ENCODE measurements at regions not wholly inside any gene's neighbourhood (a gene's known extent, or its start where the extent isn't known, plus 50 kb on each side); places are given as distances from the start of the nearest gene placed in this dataset.

DNA sequence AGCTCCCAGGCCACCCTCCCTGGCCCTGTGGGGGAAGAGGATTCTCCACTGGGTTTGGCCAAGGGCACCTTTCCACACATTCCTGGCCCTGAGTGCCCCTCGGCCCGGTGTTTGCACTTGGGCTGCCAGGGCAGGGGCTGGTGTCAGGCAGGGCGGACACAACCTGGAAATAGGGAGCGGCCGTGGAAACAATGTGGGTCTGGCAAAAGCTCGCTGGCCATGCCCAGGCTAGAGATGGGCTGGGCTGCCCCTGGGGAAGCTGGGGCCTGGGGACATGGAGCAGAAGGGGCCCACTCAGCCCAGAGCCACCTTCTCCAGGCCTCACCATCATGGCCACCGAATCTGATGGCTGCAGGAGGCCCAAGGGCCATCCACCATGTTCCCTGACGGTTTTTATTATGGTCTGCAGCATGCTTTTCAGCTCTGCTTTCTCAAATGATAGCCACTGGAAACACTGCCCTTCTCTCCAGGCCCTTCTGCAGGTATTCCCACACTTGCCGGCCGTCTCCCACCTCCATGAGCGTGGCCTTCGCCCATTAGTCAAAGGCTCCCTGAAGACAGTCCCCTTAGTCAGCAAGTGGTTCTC is 275.1 kb downstream of the CYP26B1 start:
- Histone ChIP-seq H3K9ac (no peak overlapping the region), H2AFZ (ENCODE audit: low read depth) (no peak overlapping the region), H3K4me3 (IDR thresholded peaks at IDR 0.05; ENCODE audit: insufficient read depth, low read depth, low read length) (no peak overlapping the region), H3K36me3 (ENCODE audit: insufficient read depth) (no peaks in the 10 kb centered on the region), H3K27me3 (ENCODE audit: insufficient read depth, low read depth) (no peaks in the 10 kb centered on the region), H3K27ac (no peak overlapping the region), H3K4me1 (ENCODE audit: low read depth, poor library complexity, severe bottlenecking) (no peaks in the 10 kb centered on the region), H4K20me1 (ENCODE audit: insufficient read depth) (no peaks in the 10 kb centered on the region), H3K4me2 (no peak overlapping the region), H3K79me2 (ENCODE audit: insufficient read depth, low read depth) (no peaks in the 10 kb centered on the region)
- TF ChIP-seq, protein P1, sequence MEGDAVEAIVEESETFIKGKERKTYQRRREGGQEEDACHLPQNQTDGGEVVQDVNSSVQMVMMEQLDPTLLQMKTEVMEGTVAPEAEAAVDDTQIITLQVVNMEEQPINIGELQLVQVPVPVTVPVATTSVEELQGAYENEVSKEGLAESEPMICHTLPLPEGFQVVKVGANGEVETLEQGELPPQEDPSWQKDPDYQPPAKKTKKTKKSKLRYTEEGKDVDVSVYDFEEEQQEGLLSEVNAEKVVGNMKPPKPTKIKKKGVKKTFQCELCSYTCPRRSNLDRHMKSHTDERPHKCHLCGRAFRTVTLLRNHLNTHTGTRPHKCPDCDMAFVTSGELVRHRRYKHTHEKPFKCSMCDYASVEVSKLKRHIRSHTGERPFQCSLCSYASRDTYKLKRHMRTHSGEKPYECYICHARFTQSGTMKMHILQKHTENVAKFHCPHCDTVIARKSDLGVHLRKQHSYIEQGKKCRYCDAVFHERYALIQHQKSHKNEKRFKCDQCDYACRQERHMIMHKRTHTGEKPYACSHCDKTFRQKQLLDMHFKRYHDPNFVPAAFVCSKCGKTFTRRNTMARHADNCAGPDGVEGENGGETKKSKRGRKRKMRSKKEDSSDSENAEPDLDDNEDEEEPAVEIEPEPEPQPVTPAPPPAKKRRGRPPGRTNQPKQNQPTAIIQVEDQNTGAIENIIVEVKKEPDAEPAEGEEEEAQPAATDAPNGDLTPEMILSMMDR (conservative IDR thresholded peaks at IDR 0.05; ENCODE audit: low read depth, low read length), result no peak

DNA sequence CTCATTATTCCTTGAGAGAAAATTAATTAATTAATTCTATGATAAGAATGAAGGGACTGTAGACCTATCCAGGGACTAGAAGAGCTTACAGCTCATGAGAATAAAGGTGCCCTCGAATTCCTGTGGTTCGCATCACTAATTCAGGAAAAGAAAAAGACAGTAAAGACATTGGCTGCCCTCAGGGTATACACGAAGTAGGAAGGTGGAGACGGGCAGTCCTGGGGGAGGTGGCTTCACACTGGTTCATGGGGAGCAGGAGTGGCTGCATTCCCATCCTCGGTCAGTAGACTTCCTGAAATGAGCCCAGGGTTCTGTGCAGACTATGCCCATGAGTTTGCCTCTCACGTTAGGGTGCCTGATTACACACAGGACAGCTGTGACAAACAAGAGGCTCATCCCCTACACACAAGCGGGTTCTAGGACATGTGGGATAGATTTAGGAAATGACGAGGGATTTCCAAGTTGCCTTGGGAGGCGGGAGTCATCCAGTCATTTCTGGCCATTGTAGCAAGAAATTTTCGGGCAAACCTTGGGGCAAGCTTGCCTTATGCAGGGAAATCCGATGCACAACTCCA is 282.2 kb downstream of the CYP26B1 start:
- no peak overlapping the region for H3K9ac ChIP-seq
- H3K79me2 ChIP-seq (ENCODE audit: insufficient read depth, low read depth), result no peaks in the 10 kb centered on the region
- no peak overlapping the region for H3K27ac ChIP-seq
- no peak overlapping the region for H3K4me3 ChIP-seq (IDR thresholded peaks at IDR 0.05; ENCODE audit: insufficient read depth, low read depth, low read length)
- no peaks in the 10 kb centered on the region for H4K20me1 ChIP-seq (ENCODE audit: insufficient read depth)
- no peaks in the 10 kb centered on the region for H3K36me3 ChIP-seq (ENCODE audit: insufficient read depth)
- TF ChIP-seq, protein P1 (conservative IDR thresholded peaks at IDR 0.05; ENCODE audit: low read depth, low read length), result no peak
- no peak overlapping the region for H3K4me2 ChIP-seq
- no peak overlapping the region for H2AFZ ChIP-seq (ENCODE audit: low read depth)
- no peaks in the 10 kb centered on the region for H3K27me3 ChIP-seq (ENCODE audit: insufficient read depth, low read depth)
- no peaks in the 10 kb centered on the region for H3K4me1 ChIP-seq (ENCODE audit: low read depth, poor library complexity, severe bottlenecking)

DNA sequence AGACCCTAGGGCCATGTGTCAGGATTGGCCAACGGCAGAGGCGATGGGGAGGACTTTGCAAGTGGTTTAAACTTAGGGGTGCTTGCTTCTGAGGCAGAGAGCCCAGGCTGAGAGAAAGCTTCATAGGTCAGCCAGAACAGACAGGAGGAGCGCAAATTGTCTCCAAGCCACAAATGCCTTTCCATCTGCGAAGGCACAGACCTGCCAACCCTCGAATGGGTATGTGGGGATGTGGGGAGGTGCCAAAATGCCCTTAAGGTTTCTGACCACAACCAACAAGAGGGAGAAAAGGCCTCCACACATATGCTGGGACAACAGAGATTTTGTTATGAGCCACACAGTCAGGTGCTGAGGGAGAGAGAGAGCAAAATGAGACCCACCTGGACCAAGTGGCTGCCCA is 283.6 kb downstream of the CYP26B1 start:
- Histone ChIP-seq H3K4me2 (no peak overlapping the region), H3K4me1 (ENCODE audit: low read depth, poor library complexity, severe bottlenecking) (no peaks in the 10 kb centered on the region), H3K27ac (no peak overlapping the region), H4K20me1 (ENCODE audit: insufficient read depth) (no peaks in the 10 kb centered on the region), H3K79me2 (ENCODE audit: insufficient read depth, low read depth) (no peaks in the 10 kb centered on the region), H3K9ac (no peak overlapping the region), H3K27me3 (ENCODE audit: insufficient read depth, low read depth) (no peaks in the 10 kb centered on the region), H2AFZ (ENCODE audit: low read depth) (no peak overlapping the region), H3K4me3 (IDR thresholded peaks at IDR 0.05; ENCODE audit: insufficient read depth, low read depth, low read length) (no peak overlapping the region), H3K36me3 (ENCODE audit: insufficient read depth) (no peaks in the 10 kb centered on the region)
- TF ChIP-seq, protein P1 (conservative IDR thresholded peaks at IDR 0.05; ENCODE audit: low read depth, low read length), result no peak

DNA sequence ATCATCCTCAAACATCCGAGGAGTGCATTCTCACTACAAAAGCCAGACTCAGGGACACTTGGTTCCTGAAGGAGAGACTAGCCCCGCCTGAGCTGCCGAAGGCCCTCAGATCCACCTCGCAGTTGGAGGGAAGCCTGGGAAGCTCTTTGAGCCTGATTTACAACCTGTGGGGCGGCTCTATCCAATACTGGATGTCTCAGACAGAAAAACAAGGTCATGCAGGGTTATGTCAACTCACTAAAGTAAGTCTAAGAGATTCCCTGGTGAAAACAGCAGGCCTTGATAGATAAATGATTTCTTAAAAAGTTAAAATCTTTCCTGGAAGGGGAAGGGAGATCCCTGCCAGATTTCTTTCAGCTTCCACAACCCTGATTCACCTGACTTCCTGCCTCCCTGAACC is 284.3 kb downstream of the CYP26B1 start:
- Histone ChIP-seq H3K79me2 (ENCODE audit: insufficient read depth, low read depth) (no peaks in the 10 kb centered on the region), H3K4me3 (IDR thresholded peaks at IDR 0.05; ENCODE audit: insufficient read depth, low read depth, low read length) (no peak overlapping the region), H3K4me1 (ENCODE audit: low read depth, poor library complexity, severe bottlenecking) (no peaks in the 10 kb centered on the region), H3K27ac (no peak overlapping the region), H3K4me2 (no peak overlapping the region), H3K27me3 (ENCODE audit: insufficient read depth, low read depth) (no peaks in the 10 kb centered on the region), H4K20me1 (ENCODE audit: insufficient read depth) (no peaks in the 10 kb centered on the region), H2AFZ (ENCODE audit: low read depth) (no peak overlapping the region), H3K36me3 (ENCODE audit: insufficient read depth) (no peaks in the 10 kb centered on the region), H3K9ac (no peak overlapping the region)
- TF ChIP-seq, protein P1 (conservative IDR thresholded peaks at IDR 0.05; ENCODE audit: low read depth, low read length), result no peak
